AG10803 (cell line): ENCODE measurements at regions not wholly inside any gene's neighbourhood (a gene's known extent, or its start where the extent isn't known, plus 50 kb on each side); places are given as distances from the start of the nearest gene placed in this dataset.
A peak's percentile ranks its signal among the peaks of the same experiment; 100 is the strongest.
"Not testable (repeated sequence)": the region's sequence is repeated elsewhere in the genome, so short reads cannot be mapped to it uniquely, and the experiment has no call there.

Experiments
- DNase-seq: peaks from one replicate; pipeline ENCODE4 v3.0.0; 2010; ENCODE audit warnings: low read depth
- H3K4me3 ChIP-seq: 2 replicates; pipeline ENCODE4 v1.5.1; 2011; ENCODE audit warnings: mild to moderate bottlenecking, low read length, control low read depth
- TF ChIP-seq, protein P1 (sequence below): conservative IDR thresholded peaks from 2 replicates; pipeline ENCODE4 v1.5.1; 2011; ENCODE audit warnings: mild to moderate bottlenecking, low read length, control low read depth, inconsistent platforms

DNA sequence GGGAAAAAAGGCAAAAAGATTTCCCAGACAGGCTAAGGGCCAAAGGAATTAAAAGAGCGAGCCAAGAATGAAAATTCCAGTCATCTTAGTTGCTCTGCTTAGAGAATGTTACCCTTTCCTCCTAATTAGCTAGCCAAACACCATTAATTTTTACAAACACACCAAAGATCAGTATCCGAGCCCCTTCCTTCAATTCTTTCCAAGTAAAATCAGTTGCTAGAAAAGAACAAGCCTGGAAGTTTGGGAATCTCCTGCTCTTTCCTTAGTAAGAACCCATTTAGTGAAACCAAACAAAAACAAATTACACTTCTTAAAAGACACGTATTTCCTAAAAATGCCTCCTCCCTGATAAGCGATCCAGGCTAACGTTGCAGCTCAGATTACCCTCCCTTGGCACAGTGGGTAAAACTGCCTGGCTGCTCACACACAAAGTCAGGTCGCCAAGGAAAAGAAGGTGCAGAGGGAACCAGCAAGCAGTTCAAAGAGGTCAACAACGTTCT lies 57.1 kb upstream of the ABLIM1 start:
- H3K4me3 ChIP-seq: no peak overlapping the region
- DNase-seq: peak; percentile 53
- TF ChIP-seq, protein P1, sequence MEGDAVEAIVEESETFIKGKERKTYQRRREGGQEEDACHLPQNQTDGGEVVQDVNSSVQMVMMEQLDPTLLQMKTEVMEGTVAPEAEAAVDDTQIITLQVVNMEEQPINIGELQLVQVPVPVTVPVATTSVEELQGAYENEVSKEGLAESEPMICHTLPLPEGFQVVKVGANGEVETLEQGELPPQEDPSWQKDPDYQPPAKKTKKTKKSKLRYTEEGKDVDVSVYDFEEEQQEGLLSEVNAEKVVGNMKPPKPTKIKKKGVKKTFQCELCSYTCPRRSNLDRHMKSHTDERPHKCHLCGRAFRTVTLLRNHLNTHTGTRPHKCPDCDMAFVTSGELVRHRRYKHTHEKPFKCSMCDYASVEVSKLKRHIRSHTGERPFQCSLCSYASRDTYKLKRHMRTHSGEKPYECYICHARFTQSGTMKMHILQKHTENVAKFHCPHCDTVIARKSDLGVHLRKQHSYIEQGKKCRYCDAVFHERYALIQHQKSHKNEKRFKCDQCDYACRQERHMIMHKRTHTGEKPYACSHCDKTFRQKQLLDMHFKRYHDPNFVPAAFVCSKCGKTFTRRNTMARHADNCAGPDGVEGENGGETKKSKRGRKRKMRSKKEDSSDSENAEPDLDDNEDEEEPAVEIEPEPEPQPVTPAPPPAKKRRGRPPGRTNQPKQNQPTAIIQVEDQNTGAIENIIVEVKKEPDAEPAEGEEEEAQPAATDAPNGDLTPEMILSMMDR: no peak

DNA sequence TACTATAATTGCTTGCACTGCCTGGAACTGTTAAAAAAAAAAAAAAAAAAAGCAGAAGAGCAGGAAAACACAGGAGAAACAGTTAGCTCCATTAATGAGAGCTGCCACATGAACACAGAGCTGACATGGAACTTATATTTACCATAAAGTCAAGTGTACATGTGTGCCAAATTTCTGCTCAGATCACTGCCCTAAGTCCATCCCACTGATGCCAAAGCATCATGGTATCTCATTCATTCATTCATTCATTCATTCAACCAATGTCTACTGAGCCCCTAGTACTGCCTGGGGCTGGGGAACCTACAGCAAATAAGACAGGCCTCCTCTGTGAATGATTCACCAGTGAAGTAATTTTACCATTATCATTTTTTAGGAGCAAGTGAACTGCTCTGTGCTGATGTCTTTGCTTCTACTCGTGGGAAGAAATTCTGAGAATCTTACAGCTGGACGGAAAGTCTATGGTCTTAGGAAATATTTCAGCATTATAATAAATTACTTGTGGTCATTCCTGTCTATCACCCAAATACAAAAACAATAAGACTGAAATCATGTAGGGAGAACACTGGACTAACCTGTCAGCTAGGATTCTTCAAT lies 58.8 kb upstream of the ABLIM1 start:
- DNase-seq: no peak
- no peak overlapping the region for H3K4me3 ChIP-seq
- TF ChIP-seq, protein P1: no peak

DNA sequence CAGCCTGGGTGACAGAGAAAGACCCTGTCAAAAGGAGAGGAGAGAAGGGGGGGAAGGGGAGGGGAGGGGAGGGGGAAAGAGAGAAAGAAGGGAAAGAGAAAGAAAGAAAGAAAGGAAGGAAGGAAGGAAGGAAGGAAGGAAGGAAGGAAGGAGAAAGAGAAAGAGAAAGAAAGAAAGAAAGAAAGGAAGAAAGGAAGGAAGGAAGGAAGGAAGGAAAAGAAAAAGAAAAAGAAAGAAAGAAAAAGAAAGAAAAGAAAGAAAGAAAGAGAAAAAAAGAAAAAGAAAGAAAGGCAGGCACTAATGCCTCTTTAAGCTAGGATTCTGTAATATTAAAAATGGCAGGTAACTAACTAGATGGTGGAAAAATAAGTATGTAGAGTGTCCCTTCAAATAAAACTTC lies 59.8 kb upstream of the ABLIM1 start:
- not testable (repeated sequence) for H3K4me3 ChIP-seq, DNase-seq

DNA sequence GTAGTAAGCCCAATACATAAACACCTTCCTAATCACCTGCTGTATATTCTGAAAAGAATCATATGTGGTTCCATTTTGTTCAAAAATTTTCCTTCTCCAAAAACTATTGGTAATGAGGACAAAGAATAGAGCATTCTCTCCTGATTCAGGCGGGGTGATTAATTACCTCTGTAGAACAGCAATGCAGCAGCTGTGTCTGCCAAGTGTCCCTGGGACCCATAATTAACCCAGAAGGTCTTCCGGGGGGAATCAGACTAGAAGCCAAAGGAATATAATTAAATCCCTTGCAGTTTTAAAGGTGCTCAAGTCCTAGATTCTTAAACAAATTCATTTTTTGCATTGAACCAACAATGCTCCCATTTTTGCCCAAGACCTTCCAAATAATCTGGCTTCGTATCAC lies 60.3 kb upstream of the ABLIM1 start:
- TF ChIP-seq, protein P1: no peak
- DNase-seq: no peak
- no peak overlapping the region for H3K4me3 ChIP-seq

DNA sequence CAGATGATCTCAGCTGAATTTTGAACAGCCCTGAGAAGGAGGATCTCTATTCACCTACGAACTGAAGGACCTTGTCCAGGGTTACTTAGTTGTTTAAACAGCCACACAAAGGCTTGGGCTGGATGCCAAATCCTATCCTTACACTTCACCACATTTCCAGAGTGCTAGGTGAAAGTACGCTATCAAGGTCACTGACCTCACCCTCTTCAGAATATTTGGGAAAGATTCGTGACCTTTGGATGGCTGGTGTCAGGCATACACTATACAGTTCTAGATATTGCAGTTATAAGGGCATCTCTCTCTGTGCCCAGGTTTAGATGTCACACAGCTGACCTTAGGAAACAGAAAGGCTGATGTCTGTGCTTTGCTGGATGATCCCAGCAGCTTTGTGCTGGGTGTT lies 61.2 kb upstream of the ABLIM1 start:
- TF ChIP-seq, protein P1: no peak
- H3K4me3 ChIP-seq: no peak overlapping the region
- no peak for DNase-seq

DNA sequence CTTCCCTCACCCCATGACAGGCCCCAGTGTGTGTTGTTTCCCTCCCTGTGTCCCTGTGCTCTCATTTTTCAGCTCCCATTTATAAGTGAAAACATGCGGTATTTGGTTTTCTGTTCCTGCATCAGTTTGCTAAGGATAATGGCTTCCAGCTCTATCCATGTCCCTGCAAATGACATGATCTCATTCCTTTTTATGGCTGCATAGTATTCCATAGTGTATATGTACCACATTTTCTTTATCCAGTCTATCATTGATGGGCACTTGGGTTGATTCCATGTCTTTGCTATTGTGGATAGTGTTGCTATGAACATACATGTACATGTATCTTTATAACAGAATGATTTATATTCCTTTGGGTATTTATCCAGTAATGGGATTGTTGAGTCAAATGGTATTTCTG lies 61.9 kb upstream of the ABLIM1 start:
- not testable (repeated sequence) for DNase-seq, H3K4me3 ChIP-seq

DNA sequence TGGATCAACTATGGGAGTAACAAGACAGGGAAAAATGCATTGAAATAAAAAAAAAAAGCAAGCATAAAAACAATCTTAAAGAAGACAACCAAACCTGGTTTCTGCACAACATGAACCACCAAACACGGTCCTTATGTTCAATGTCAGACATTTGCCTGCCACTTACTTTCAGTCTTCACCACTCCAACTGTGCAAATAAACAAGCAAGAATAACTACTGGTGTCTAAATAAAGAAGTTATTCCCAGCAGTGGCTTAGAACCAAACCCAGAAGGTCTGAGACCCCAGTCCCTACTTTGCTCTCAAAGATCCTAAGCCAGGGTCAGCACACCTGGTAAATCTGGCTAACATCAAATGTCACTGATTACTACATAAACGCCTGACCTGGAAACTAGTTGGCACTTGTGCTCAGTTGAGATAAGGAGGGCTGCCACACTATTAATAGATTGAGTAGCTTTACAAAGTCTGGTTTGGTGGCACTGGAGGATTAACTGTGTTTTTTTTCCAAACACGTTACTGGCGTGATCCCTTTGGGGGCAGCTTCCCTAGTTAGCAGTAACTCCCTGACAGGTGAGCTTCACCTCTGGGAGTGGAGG lies 62.7 kb upstream of the ABLIM1 start:
- no peak for DNase-seq
- TF ChIP-seq, protein P1: no peak
- no peak overlapping the region for H3K4me3 ChIP-seq

DNA sequence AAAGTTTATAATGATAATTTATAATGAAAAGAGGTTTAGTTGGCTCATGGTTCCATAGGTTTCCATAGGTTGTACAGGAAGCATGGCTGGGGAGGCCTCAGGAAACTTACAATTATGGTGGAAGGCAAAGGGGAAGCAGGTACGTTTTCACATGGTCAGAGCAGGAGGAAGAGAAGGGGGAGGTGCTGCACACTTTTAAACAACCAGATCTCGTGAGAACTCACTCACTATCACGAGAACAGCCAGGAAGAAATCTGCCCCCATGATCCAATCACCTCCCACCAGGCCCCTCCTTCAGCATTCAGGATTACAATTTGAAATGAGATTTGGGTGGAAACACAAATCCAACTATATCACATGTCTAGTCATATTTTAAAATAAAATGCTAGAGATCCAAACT lies 64.1 kb upstream of the ABLIM1 start:
- H3K4me3 ChIP-seq, DNase-seq: not testable (repeated sequence)

DNA sequence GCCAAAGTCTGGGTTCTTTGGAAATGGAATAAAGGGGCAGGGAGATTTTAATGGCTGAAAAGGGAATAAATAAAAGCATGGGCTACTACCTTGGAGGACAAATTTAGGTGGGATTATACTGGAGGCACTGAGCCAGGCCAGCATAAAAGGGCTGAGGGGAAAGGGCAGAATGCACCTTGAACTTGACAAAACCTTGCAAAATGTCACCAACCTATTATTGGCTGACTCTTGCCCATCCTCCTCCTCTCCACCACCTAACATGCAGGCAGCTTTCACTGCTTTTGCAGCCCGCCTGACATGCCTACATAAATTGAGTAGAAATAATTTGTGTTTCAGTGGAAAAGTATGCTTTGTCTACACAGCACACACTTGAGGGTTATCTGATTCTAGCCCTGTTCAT lies 65.3 kb upstream of the ABLIM1 start:
- H3K4me3 ChIP-seq: no peak overlapping the region
- TF ChIP-seq, protein P1: no peak
- no peak for DNase-seq
